ENCODE measurements at regions not wholly inside any gene's neighbourhood (a gene's known extent, or its start where the extent isn't known, plus 50 kb on each side); places are given as distances from the start of the nearest gene placed in this dataset.
A peak's percentile ranks its signal among the peaks of the same experiment; 100 is the strongest.

DNA sequence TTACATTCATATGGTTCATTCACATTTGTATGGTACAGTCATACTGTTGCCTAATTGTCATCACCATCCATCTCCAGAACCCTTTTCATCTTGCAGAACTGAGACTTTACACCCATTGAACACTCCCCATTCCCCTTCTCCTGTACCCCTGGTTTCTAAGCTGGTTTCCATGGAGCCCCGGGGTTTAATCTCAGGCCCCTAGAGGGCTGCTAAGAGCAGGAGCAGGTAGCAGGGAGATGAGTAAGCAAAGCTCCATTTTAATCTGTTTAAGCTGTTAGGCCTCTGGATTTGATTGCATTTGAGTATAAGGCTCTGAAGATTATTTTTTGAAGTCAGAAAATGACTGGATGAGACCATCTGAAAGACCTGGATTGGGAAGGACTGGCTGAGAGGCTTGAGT lies 68.5 kb upstream of the RPL38 start:
- Histone ChIP-seq H2BK5ac (ENCODE audit: low read length) (no peak overlapping the region), H3K4me3 (ENCODE audit: low read length) (no peak overlapping the region), H4K8ac (ENCODE audit: low read depth, low read length) (no peak overlapping the region), H4K5ac (ENCODE audit: low read length) (no peak overlapping the region), H3K56ac (ENCODE audit: low read length) (no peak overlapping the region), H2AK5ac (ENCODE audit: low read length) (no peak overlapping the region), H3K23ac (ENCODE audit: low read length) (no peak overlapping the region), H3K18ac (ENCODE audit: low read length) (no peak overlapping the region), H3K9ac (ENCODE audit: low read length) (no peak overlapping the region), H3K36me3 (ENCODE audit: control insufficient read depth, insufficient read depth, low read length) (no peaks in the 10 kb centered on the region), H3K4me1 (ENCODE audit: control insufficient read depth, low read depth, low read length) (no peaks in the 10 kb centered on the region), H3K4ac (ENCODE audit: low read depth, low read length) (no peak overlapping the region), H2BK15ac (replicated peaks; ENCODE audit: low read depth) (no peak overlapping the region), H3K4me2 (ENCODE audit: low read length) (no peak overlapping the region), H3K79me1 (ENCODE audit: low read length) (no peaks in the 10 kb centered on the region), H3K27me3 (ENCODE audit: insufficient read depth, low read length, poor library complexity) (no peaks in the 10 kb centered on the region), H2BK120ac (ENCODE audit: low read depth, low read length) (no peak overlapping the region), H3K27ac (ENCODE audit: low read depth, low read length) (no peak overlapping the region), H3K79me2 (ENCODE audit: control insufficient read depth, insufficient read depth, low read length) (no peaks in the 10 kb centered on the region)
- no CpG with 5 or more reads among the region's 1 CpG for WGBS (ENCODE audit: extremely low coverage, insufficient coverage, low lambda C conversion rate)
- no peak for DNase-seq

DNA sequence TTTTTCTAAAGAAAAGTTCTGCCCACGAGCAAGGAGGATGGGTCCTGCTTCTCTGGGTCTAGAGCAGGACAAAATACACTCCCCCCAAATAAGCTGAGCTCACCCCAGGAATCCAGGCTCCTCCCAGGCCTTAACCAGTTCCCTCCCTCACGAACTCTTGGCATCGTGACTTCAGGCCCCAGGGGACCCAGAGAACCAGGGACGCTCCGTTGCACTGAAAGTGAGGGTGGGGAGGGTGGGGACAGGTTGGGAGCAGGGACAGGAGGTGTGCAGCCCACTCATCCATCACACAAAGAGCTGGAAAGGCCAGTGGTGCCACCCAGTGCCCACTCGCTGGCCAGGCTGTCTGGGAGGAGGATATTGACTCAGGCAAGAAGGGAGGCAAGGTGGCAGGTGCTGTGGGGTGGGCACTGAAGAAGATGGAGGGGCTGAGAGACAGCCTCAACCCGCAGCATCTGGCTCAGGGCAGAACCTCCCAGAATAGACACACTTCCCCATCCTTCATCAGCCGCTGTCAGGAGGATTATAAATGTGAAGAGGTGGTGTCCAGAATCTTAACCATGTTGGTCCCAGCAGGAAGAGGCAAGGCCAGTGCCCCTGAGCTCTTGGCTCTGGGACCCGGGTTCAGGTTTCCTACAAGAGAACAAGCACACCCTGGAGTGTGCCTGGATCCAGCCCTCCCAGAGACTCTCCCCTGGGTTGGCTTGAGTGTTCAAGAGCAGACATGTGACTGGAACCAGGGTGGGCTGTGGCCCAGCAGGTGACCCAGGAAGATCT lies 67.9 kb upstream of the RPL38 start:
- no peaks in the 10 kb centered on the region for H3K79me2 ChIP-seq (ENCODE audit: control insufficient read depth, insufficient read depth, low read length)
- no peaks in the 10 kb centered on the region for H3K4me1 ChIP-seq (ENCODE audit: control insufficient read depth, low read depth, low read length)
- DNase-seq, result no peak
- H3K4ac ChIP-seq (ENCODE audit: low read depth, low read length), result no peak overlapping the region
- H3K27ac ChIP-seq (ENCODE audit: low read depth, low read length), result no peak overlapping the region
- no peak overlapping the region for H2BK15ac ChIP-seq (replicated peaks; ENCODE audit: low read depth)
- H3K9ac ChIP-seq (ENCODE audit: low read length), result no peak overlapping the region
- no peak overlapping the region for H3K18ac ChIP-seq (ENCODE audit: low read length)
- no peak overlapping the region for H3K4me3 ChIP-seq (ENCODE audit: low read length)
- H4K5ac ChIP-seq (ENCODE audit: low read length), result no peak overlapping the region
- H2BK5ac ChIP-seq (ENCODE audit: low read length), result no peak overlapping the region
- H3K79me1 ChIP-seq (ENCODE audit: low read length), result no peaks in the 10 kb centered on the region
- H3K23ac ChIP-seq (ENCODE audit: low read length), result no peak overlapping the region
- H2BK120ac ChIP-seq (ENCODE audit: low read depth, low read length), result no peak overlapping the region
- no peak overlapping the region for H2AK5ac ChIP-seq (ENCODE audit: low read length)
- H4K8ac ChIP-seq (ENCODE audit: low read depth, low read length), result no peak overlapping the region
- no peaks in the 10 kb centered on the region for H3K27me3 ChIP-seq (ENCODE audit: insufficient read depth, low read length, poor library complexity)
- peak overlapping the region; percentile 15 for H3K56ac ChIP-seq (ENCODE audit: low read length)
- no CpG with 5 or more reads among the region's 9 CpGs for WGBS (ENCODE audit: extremely low coverage, insufficient coverage, low lambda C conversion rate)
- H3K36me3 ChIP-seq (ENCODE audit: control insufficient read depth, insufficient read depth, low read length), result no peaks in the 10 kb centered on the region
- no peak overlapping the region for H3K4me2 ChIP-seq (ENCODE audit: low read length)

DNA sequence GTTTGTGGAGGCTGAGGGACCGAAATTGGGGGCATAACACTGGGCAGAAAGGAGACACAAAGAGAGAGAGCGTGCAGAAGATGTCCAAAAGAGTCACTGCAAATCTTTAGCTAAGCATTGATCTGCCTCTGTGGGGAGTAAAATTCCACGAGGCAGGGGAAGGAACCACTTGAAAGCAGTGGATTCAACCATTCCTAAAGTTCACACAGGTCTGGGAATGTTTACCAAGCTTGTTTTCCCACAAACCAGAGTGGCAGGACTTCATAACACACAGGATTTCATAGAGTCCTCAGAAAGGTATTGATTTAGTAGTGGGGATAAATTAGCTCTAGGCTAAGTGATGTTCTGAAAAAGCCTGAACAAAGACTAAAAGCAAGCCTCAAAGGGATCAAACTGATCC lies 66.1 kb upstream of the RPL38 start:
- Histone ChIP-seq H2BK15ac (replicated peaks; ENCODE audit: low read depth) (no peak overlapping the region), H3K79me1 (ENCODE audit: low read length) (no peaks in the 10 kb centered on the region), H3K23ac (ENCODE audit: low read length) (no peak overlapping the region), H3K36me3 (ENCODE audit: control insufficient read depth, insufficient read depth, low read length) (no peaks in the 10 kb centered on the region), H3K27ac (ENCODE audit: low read depth, low read length) (no peak overlapping the region), H3K27me3 (ENCODE audit: insufficient read depth, low read length, poor library complexity) (no peaks in the 10 kb centered on the region), H3K9ac (ENCODE audit: low read length) (no peak overlapping the region), H3K4me3 (ENCODE audit: low read length) (no peak overlapping the region), H2AK5ac (ENCODE audit: low read length) (no peak overlapping the region), H4K8ac (ENCODE audit: low read depth, low read length) (no peak overlapping the region), H2BK120ac (ENCODE audit: low read depth, low read length) (no peak overlapping the region), H3K4me2 (ENCODE audit: low read length) (no peak overlapping the region), H4K5ac (ENCODE audit: low read length) (no peak overlapping the region), H3K4me1 (ENCODE audit: control insufficient read depth, low read depth, low read length) (no peaks in the 10 kb centered on the region), H3K18ac (ENCODE audit: low read length) (no peak overlapping the region), H2BK5ac (ENCODE audit: low read length) (no peak overlapping the region), H3K4ac (ENCODE audit: low read depth, low read length) (no peak overlapping the region), H3K79me2 (ENCODE audit: control insufficient read depth, insufficient read depth, low read length) (no peaks in the 10 kb centered on the region), H3K56ac (ENCODE audit: low read length) (no peak overlapping the region)
- DNase-seq, result no peak
- no CpG with 5 or more reads among the region's 3 CpGs for WGBS (ENCODE audit: extremely low coverage, insufficient coverage, low lambda C conversion rate)

DNA sequence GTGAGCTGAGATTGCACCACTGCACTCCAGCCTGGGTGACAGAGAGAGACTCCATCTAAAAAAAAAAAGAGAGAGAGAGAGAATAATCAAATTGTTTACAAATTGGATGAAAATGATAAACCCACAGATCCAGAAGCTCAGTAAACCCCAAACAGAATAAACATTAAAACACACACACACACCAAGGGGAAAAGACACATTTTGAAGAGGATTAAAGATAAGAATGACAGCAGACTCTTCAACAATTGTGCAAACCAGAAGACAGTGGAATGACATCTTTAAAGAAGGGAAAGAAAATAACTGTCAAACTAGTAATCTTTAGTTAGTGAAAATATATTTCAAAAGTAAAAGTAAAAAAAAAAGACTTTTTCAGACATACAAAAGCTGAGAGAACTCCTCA lies 64.4 kb upstream of the RPL38 start:
- no peaks in the 10 kb centered on the region for H3K79me1 ChIP-seq (ENCODE audit: low read length)
- H2AK5ac ChIP-seq (ENCODE audit: low read length), result no peak overlapping the region
- no peak overlapping the region for H3K4me2 ChIP-seq (ENCODE audit: low read length)
- no peak overlapping the region for H3K23ac ChIP-seq (ENCODE audit: low read length)
- no peaks in the 10 kb centered on the region for H3K36me3 ChIP-seq (ENCODE audit: control insufficient read depth, insufficient read depth, low read length)
- H4K8ac ChIP-seq (ENCODE audit: low read depth, low read length), result no peak overlapping the region
- no peak overlapping the region for H3K27ac ChIP-seq (ENCODE audit: low read depth, low read length)
- H3K56ac ChIP-seq (ENCODE audit: low read length), result no peak overlapping the region
- H3K79me2 ChIP-seq (ENCODE audit: control insufficient read depth, insufficient read depth, low read length), result no peaks in the 10 kb centered on the region
- H3K18ac ChIP-seq (ENCODE audit: low read length), result no peak overlapping the region
- no peak overlapping the region for H4K5ac ChIP-seq (ENCODE audit: low read length)
- no peak for DNase-seq
- no peak overlapping the region for H3K4ac ChIP-seq (ENCODE audit: low read depth, low read length)
- H3K9ac ChIP-seq (ENCODE audit: low read length), result no peak overlapping the region
- H3K4me1 ChIP-seq (ENCODE audit: control insufficient read depth, low read depth, low read length), result no peaks in the 10 kb centered on the region
- no peak overlapping the region for H2BK5ac ChIP-seq (ENCODE audit: low read length)
- H2BK15ac ChIP-seq (replicated peaks; ENCODE audit: low read depth), result no peak overlapping the region
- H2BK120ac ChIP-seq (ENCODE audit: low read depth, low read length), result no peak overlapping the region
- no peaks in the 10 kb centered on the region for H3K27me3 ChIP-seq (ENCODE audit: insufficient read depth, low read length, poor library complexity)
- no peak overlapping the region for H3K4me3 ChIP-seq (ENCODE audit: low read length)

DNA sequence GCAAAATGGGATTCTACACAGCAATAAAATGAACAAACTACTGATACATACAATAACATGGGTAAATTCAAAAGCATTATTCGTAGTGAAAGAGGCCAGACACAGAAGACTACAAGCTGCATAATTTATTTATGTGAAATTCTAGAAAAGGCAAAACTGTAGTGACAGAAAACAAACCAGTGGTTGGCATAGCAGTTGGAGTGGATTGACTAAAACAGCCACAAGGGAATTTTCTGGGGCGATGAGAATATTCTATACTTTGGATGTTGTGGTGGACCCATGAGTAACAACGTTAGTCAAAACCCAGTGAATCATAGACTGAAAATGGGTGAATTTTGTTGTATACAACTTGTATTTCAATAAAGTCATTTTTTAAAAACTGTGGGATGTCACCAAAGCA lies 63.2 kb upstream of the RPL38 start:
- no peak overlapping the region for H2BK15ac ChIP-seq (replicated peaks; ENCODE audit: low read depth)
- no peaks in the 10 kb centered on the region for H3K79me2 ChIP-seq (ENCODE audit: control insufficient read depth, insufficient read depth, low read length)
- H3K27me3 ChIP-seq (ENCODE audit: insufficient read depth, low read length, poor library complexity), result no peaks in the 10 kb centered on the region
- no peak overlapping the region for H3K4me2 ChIP-seq (ENCODE audit: low read length)
- no peak overlapping the region for H3K18ac ChIP-seq (ENCODE audit: low read length)
- H3K56ac ChIP-seq (ENCODE audit: low read length), result no peak overlapping the region
- H3K27ac ChIP-seq (ENCODE audit: low read depth, low read length), result no peak overlapping the region
- H4K5ac ChIP-seq (ENCODE audit: low read length), result no peak overlapping the region
- no peak overlapping the region for H3K4ac ChIP-seq (ENCODE audit: low read depth, low read length)
- no peak overlapping the region for H2BK120ac ChIP-seq (ENCODE audit: low read depth, low read length)
- DNase-seq, result no peak
- H3K4me1 ChIP-seq (ENCODE audit: control insufficient read depth, low read depth, low read length), result no peaks in the 10 kb centered on the region
- H3K4me3 ChIP-seq (ENCODE audit: low read length), result no peak overlapping the region
- H3K36me3 ChIP-seq (ENCODE audit: control insufficient read depth, insufficient read depth, low read length), result no peaks in the 10 kb centered on the region
- no peak overlapping the region for H4K8ac ChIP-seq (ENCODE audit: low read depth, low read length)
- H2AK5ac ChIP-seq (ENCODE audit: low read length), result no peak overlapping the region
- H2BK5ac ChIP-seq (ENCODE audit: low read length), result no peak overlapping the region
- WGBS (ENCODE audit: extremely low coverage, insufficient coverage, low lambda C conversion rate), result no CpG with 5 or more reads among the region's 3 CpGs
- no peak overlapping the region for H3K9ac ChIP-seq (ENCODE audit: low read length)
- no peak overlapping the region for H3K23ac ChIP-seq (ENCODE audit: low read length)
- H3K79me1 ChIP-seq (ENCODE audit: low read length), result no peaks in the 10 kb centered on the region

DNA sequence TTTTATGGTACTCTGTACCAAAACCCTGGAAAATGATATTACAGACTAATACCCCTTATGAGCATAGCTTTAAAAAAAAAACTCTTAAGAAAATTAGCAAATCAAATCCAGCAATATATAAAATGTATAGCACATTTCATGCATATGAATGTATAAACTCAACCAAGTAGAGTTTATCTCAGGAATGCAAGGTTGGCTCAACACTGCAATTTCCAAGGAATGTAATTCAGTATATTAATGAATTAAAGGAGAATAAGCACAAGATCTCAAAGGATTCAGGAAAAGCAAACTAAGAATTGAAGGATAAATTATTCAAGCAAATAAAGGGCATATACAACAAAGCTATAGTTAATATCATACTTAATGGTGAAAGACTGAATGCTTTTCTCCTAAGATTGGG lies 61.9 kb upstream of the RPL38 start:
- Histone ChIP-seq H3K56ac (ENCODE audit: low read length) (no peak overlapping the region), H3K27me3 (ENCODE audit: insufficient read depth, low read length, poor library complexity) (no peaks in the 10 kb centered on the region), H3K9ac (ENCODE audit: low read length) (no peak overlapping the region), H3K79me2 (ENCODE audit: control insufficient read depth, insufficient read depth, low read length) (no peaks in the 10 kb centered on the region), H3K79me1 (ENCODE audit: low read length) (no peaks in the 10 kb centered on the region), H3K4me2 (ENCODE audit: low read length) (no peak overlapping the region), H4K5ac (ENCODE audit: low read length) (no peak overlapping the region), H4K8ac (ENCODE audit: low read depth, low read length) (no peak overlapping the region), H3K4ac (ENCODE audit: low read depth, low read length) (no peak overlapping the region), H2AK5ac (ENCODE audit: low read length) (no peak overlapping the region), H3K27ac (ENCODE audit: low read depth, low read length) (no peak overlapping the region), H2BK5ac (ENCODE audit: low read length) (no peak overlapping the region), H3K23ac (ENCODE audit: low read length) (no peak overlapping the region), H3K4me1 (ENCODE audit: control insufficient read depth, low read depth, low read length) (no peaks in the 10 kb centered on the region), H3K4me3 (ENCODE audit: low read length) (no peak overlapping the region), H2BK120ac (ENCODE audit: low read depth, low read length) (no peak overlapping the region), H2BK15ac (replicated peaks; ENCODE audit: low read depth) (no peak overlapping the region), H3K36me3 (ENCODE audit: control insufficient read depth, insufficient read depth, low read length) (no peaks in the 10 kb centered on the region), H3K18ac (ENCODE audit: low read length) (no peak overlapping the region)
- no peak for DNase-seq

Data from mesendoderm (in vitro differentiated cells).